D721Med (cell line): ENCODE measurements at regions not wholly inside any gene's neighbourhood (a gene's known extent, or its start where the extent isn't known, plus 50 kb on each side); places are given as distances from the start of the nearest gene placed in this dataset.

Source experiments
- DNase-seq: peaks from one replicate; pipeline ENCODE4 v3.0.0; 2011; ENCODE audit warnings: low spot score; ENCODE audit not compliant: insufficient read length
- FAIRE-seq: peaks from 2 replicates; lab custom pipeline; 2011; peaks lifted over from hg19 to GRCh38; lab: Jason Lieb, UNC
- CTCF ChIP-seq: IDR thresholded peaks from 2 replicates; pipeline ENCODE4 v1.5.1; 2012; ENCODE audit warnings: mild to moderate bottlenecking, control low read depth; ENCODE audit not compliant: insufficient read depth; ENCODE audit errors: missing control alignments

DNA sequence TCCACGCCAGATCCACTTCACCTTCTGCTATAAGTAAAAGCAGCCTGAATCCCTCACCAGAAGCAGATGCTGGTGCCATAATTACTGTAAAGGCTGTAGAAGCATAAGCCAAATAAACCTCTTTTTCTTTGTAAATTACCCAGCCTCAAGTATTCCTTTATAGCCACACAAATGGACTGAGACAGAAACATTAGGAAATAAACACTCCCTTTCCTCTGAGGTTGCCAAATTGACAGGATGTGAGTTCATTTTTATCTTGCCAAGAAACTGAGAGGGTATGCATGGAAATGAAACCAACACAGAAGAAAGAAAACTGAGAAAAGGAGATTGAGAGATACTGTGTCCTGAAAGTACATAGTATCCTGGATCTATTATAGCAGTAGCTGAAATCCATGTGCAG, 481.2 kb downstream of the HAO1 start:
- no peak for TF ChIP-seq CTCF
- DNase-seq (no peak), FAIRE-seq (no peak)

GRCh38 chr20:7463290-7463689, 477.0 kb downstream of the HAO1 start:
- DNase-seq (no peak), FAIRE-seq (no peak)
- no peak for TF ChIP-seq CTCF

DNA sequence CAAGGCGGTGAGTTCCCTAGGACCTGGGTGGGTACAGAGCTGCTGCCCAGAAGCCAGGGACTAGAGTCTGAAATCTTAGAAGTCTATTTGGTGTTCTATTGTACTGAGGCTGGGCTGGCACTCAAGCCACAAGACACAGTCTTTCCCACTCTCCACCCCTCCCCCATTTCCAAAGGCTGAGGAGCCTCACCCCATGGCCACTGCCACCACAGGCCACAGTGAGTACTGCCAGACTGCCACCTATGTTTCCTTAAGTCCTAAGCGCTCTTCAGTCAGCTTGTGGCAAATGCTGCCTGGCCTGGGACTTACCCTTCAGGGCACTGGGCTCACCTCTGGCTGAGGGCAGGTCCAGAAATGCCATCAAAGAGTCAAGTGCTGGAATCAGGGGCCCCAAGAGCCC, 469.3 kb downstream of the HAO1 start:
- DNase-seq (no peak), FAIRE-seq (no peak)
- TF ChIP-seq CTCF, result no peak

- FAIRE-seq (no peak), DNase-seq (no peak)
- TF ChIP-seq CTCF, result no peak
These were observed 450.0 kb downstream of the HAO1 start for GRCh38 chr20:7490288-7490687.

GRCh38 chr20:7492257-7492656, 448.0 kb downstream of the HAO1 start:
- FAIRE-seq (no peak), DNase-seq (no peak)
- TF ChIP-seq CTCF, result no peak

GRCh38 chr20:7493311-7493710, 446.9 kb downstream of the HAO1 start:
- no peak for FAIRE-seq
- no peak for TF ChIP-seq CTCF
- no peak for DNase-seq

DNA sequence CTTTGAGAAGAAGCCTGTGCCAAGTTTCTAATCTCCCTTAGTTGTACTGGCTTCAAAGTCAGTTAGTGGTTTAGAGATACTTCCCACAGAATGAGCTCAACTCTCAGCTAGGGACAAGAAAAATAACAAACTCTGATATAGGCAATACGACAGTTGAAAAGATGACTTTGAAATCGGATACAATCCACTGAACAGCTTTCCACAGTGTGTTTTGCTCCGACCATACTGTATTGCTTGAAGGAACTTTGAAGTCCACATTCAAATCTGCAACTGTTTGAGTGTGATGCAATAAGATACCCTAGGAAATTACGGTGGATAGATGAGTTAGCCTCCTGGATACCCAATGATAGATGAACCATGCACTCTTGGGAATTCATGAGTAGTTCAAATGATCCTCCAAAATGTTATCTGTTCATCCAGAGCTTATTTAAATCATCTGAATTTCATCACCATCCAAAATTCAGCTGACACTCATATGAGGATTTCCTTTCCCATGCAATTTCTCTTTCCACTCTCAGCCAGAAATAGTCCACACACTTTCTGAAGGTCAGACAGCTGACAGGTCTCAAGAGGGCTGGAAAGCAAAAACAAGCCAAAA, 443.8 kb downstream of the HAO1 start:
- no peak for TF ChIP-seq CTCF
- DNase-seq (no peak), FAIRE-seq (no peak)
